ENCODE measurements at regions not wholly inside any gene's neighbourhood (a gene's known extent, or its start where the extent isn't known, plus 50 kb on each side); places are given as distances from the start of the nearest gene placed in this dataset.
A peak's percentile ranks its signal among the peaks of the same experiment; 100 is the strongest.

DNA sequence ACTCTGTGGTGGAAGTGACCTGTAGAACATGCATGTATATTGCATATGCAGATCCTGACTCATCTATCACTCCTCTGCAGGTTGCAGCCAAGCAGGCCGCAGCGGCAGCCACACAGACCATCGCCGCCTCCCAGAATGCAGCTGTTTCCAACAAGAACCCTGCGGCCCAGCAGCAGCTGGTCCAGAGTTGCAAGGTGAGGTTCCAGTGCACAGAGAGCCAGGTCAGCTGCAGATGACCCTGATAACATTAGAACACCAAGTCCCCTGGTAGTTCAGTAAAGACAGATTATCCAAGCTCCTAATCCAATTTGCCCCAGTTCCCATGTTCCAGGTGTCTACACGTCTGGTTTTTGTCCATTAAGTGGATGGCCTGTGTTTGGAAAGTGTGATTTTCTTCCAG is 325.1 kb upstream of the TPM1 start:
- no peak for DNase-seq (ENCODE audit: low spot score)
- Histone ChIP-seq H3K4me1 (ENCODE audit: control insufficient read depth in 2 of 2, insufficient read depth in 1 of 2, low read depth in 1 of 2, low read length in 2 of 2) (no peaks in the 10 kb centered on the region), H2BK5ac (ENCODE audit: low read length) (no peak overlapping the region)

DNA sequence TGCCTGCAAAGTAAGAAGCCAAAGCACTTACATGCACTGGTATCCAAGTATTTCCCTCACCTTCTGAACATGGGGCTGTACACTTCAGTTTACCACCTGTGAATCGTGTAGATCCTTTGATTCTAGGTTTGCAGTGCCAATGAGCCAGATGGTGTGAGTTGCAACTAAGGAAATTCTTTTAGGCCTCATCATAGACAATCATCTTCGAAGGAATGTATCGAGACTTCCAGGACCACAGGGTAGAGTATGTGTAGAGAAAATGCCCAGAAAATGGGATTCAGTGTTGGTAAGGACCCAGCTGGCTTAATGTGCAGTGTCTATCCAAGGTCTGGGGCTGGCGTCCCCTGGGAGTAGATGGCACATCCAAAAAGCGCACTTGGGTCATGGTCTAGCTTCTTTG is 323.2 kb upstream of the TPM1 start:
- no peak overlapping the region for H3K9ac ChIP-seq (ENCODE audit: low read depth, low read length, poor library complexity)
- H3K36me3 ChIP-seq (replicated peaks in 1 of 2; ENCODE audit: control insufficient read depth in 2 of 2, insufficient read depth in 2 of 2, low read length in 2 of 2): peaks cover 7 to 26% of the 10 kb centered on the region in 2 donors
- H3K23ac ChIP-seq (ENCODE audit: low read depth, low read length, poor library complexity): no peak overlapping the region
- no peaks in the 10 kb centered on the region for H3K9me3 ChIP-seq (replicated peaks in 1 of 2; ENCODE audit: control insufficient read depth in 2 of 2, insufficient read depth in 1 of 2, low read depth in 1 of 2, low read length in 2 of 2)
- no peak overlapping the region for H2AK5ac ChIP-seq (ENCODE audit: low read depth, low read length)
- no peak overlapping the region for H2BK120ac ChIP-seq (ENCODE audit: low read depth, low read length)
- no peak overlapping the region for H2BK15ac ChIP-seq (ENCODE audit: low read length)
- H2BK5ac ChIP-seq (ENCODE audit: low read length): no peak overlapping the region
- no peak overlapping the region for H2AFZ ChIP-seq (ENCODE audit: low read length)
- H3K27me3 ChIP-seq (ENCODE audit: control insufficient read depth in 3 of 3, insufficient read depth in 3 of 3, low read depth in 1 of 3, low read length in 3 of 3): no peaks in the 10 kb centered on the region
- WGBS, 2 donors (ENCODE audit: extremely low coverage in 2 of 2, insufficient read length in 2 of 2, insufficient replicate concordance in 1 of 2): no CpG with 5 or more reads among the region's 5 CpGs
- no peak overlapping the region for H4K8ac ChIP-seq (ENCODE audit: low read depth, low read length)
- H3K14ac ChIP-seq (ENCODE audit: low read length): no peak overlapping the region
- no peak overlapping the region for H3K18ac ChIP-seq (ENCODE audit: low read length)
- no peak for DNase-seq (ENCODE audit: low spot score)
- no peak overlapping the region for H3K4me3 ChIP-seq (ENCODE audit: low read length in 2 of 2)
- no peak overlapping the region for H2BK12ac ChIP-seq (ENCODE audit: low read length)
- H3K4ac ChIP-seq (ENCODE audit: low read length): no peak overlapping the region
- no peak overlapping the region for H4K91ac ChIP-seq (ENCODE audit: low read depth, low read length, poor library complexity)
- H3K4me2 ChIP-seq (ENCODE audit: insufficient read depth, low read length, poor library complexity, severe bottlenecking): no peak overlapping the region
- no peaks in the 10 kb centered on the region for H3K79me1 ChIP-seq (ENCODE audit: low read depth, low read length)
- H3K27ac ChIP-seq (replicated peaks; ENCODE audit: low read length): no peak overlapping the region
- no peaks in the 10 kb centered on the region for H3K4me1 ChIP-seq (ENCODE audit: control insufficient read depth in 2 of 2, insufficient read depth in 1 of 2, low read depth in 1 of 2, low read length in 2 of 2)

More for the DNA sequence above, 325.1 kb upstream of the TPM1 start:
- Histone ChIP-seq H3K9ac (ENCODE audit: low read depth, low read length, poor library complexity) (no peak overlapping the region), H3K4me3 (ENCODE audit: low read length in 2 of 2) (no peak overlapping the region), H4K8ac (ENCODE audit: low read depth, low read length) (no peak overlapping the region), H3K14ac (ENCODE audit: low read length) (no peak overlapping the region), H2AFZ (ENCODE audit: low read length) (no peak overlapping the region), H3K18ac (ENCODE audit: low read length) (no peak overlapping the region), H3K36me3 (replicated peaks in 1 of 2; ENCODE audit: control insufficient read depth in 2 of 2, insufficient read depth in 2 of 2, low read length in 2 of 2) (peaks cover 7 to 29% of the 10 kb centered on the region in 2 donors), H3K27ac (replicated peaks; ENCODE audit: low read length) (no peak overlapping the region), H2BK15ac (ENCODE audit: low read length) (no peak overlapping the region), H3K23ac (ENCODE audit: low read depth, low read length, poor library complexity) (peak overlapping the region; percentile 25), H4K91ac (ENCODE audit: low read depth, low read length, poor library complexity) (no peak overlapping the region), H3K4me2 (ENCODE audit: insufficient read depth, low read length, poor library complexity, severe bottlenecking) (no peak overlapping the region), H2BK120ac (ENCODE audit: low read depth, low read length) (no peak overlapping the region), H3K27me3 (ENCODE audit: control insufficient read depth in 3 of 3, insufficient read depth in 3 of 3, low read depth in 1 of 3, low read length in 3 of 3) (no peaks in the 10 kb centered on the region), H2BK12ac (ENCODE audit: low read length) (no peak overlapping the region), H2AK5ac (ENCODE audit: low read depth, low read length) (no peak overlapping the region), H3K79me1 (ENCODE audit: low read depth, low read length) (no peaks in the 10 kb centered on the region), H3K4ac (ENCODE audit: low read length) (no peak overlapping the region), H3K9me3 (replicated peaks in 1 of 2; ENCODE audit: control insufficient read depth in 2 of 2, insufficient read depth in 1 of 2, low read depth in 1 of 2, low read length in 2 of 2) (no peaks in the 10 kb centered on the region)
- WGBS, 2 donors (ENCODE audit: extremely low coverage in 2 of 2, insufficient read length in 2 of 2, insufficient replicate concordance in 1 of 2): no CpG with 5 or more reads among the region's 6 CpGs

DNA sequence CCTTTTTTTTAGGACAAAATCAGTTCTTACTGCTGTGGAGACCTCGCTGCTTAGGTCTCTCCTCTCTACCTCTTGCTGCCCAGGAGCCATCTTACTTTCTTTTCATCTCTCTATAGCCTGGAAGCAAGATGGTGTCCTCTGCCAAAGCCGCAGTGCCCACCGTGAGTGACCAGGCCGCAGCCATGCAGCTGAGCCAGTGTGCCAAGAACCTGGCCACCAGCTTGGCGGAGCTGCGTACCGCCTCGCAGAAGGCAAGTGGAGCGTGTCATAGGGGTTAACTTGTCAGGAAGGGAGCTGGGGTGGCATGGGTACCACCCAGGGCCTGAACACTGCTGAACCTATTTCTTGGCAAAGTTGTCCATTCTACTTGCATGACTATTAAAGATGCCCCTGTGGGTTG is 320.3 kb upstream of the TPM1 start:
- H3K36me3 ChIP-seq (replicated peaks in 1 of 2; ENCODE audit: control insufficient read depth in 2 of 2, insufficient read depth in 2 of 2, low read length in 2 of 2): peaks cover 5 to 20% of the 10 kb centered on the region in 2 donors
- H2BK5ac ChIP-seq (ENCODE audit: low read length): no peak overlapping the region
- no peaks in the 10 kb centered on the region for H3K27me3 ChIP-seq (ENCODE audit: control insufficient read depth in 3 of 3, insufficient read depth in 3 of 3, low read depth in 1 of 3, low read length in 3 of 3)
- no CpG with 5 or more reads among the region's 9 CpGs for WGBS, 2 donors (ENCODE audit: extremely low coverage in 2 of 2, insufficient read length in 2 of 2, insufficient replicate concordance in 1 of 2)
- H3K4me2 ChIP-seq (ENCODE audit: insufficient read depth, low read length, poor library complexity, severe bottlenecking): no peak overlapping the region
- H2BK120ac ChIP-seq (ENCODE audit: low read depth, low read length): no peak overlapping the region
- no peaks in the 10 kb centered on the region for H3K9me3 ChIP-seq (replicated peaks in 1 of 2; ENCODE audit: control insufficient read depth in 2 of 2, insufficient read depth in 1 of 2, low read depth in 1 of 2, low read length in 2 of 2)
- H3K9ac ChIP-seq (ENCODE audit: low read depth, low read length, poor library complexity): peak overlapping the region; percentile 65
- no peak overlapping the region for H3K18ac ChIP-seq (ENCODE audit: low read length)
- no peaks in the 10 kb centered on the region for H3K79me1 ChIP-seq (ENCODE audit: low read depth, low read length)
- no peak overlapping the region for H2BK15ac ChIP-seq (ENCODE audit: low read length)
- no peak overlapping the region for H3K4ac ChIP-seq (ENCODE audit: low read length)
- no peak overlapping the region for H4K8ac ChIP-seq (ENCODE audit: low read depth, low read length)
- H3K27ac ChIP-seq (replicated peaks; ENCODE audit: low read length): no peak overlapping the region
- no peaks in the 10 kb centered on the region for H3K4me1 ChIP-seq (ENCODE audit: control insufficient read depth in 2 of 2, insufficient read depth in 1 of 2, low read depth in 1 of 2, low read length in 2 of 2)
- H3K14ac ChIP-seq (ENCODE audit: low read length): peak overlapping the region; percentile 87
- peak overlapping the region; percentile 18 for H3K23ac ChIP-seq (ENCODE audit: low read depth, low read length, poor library complexity)
- DNase-seq (ENCODE audit: low spot score): no peak
- no peak overlapping the region for H2BK12ac ChIP-seq (ENCODE audit: low read length)
- no peak overlapping the region for H2AK5ac ChIP-seq (ENCODE audit: low read depth, low read length)
- H3K4me3 ChIP-seq (ENCODE audit: low read length in 2 of 2): no peak overlapping the region
- no peak overlapping the region for H2AFZ ChIP-seq (ENCODE audit: low read length)
- H4K91ac ChIP-seq (ENCODE audit: low read depth, low read length, poor library complexity): no peak overlapping the region

- H2BK120ac ChIP-seq (ENCODE audit: low read depth, low read length): no peak overlapping the region
- peaks cover 0 to 10% of the 10 kb centered on the region in 2 donors for H3K9me3 ChIP-seq (replicated peaks in 1 of 2; ENCODE audit: control insufficient read depth in 2 of 2, insufficient read depth in 1 of 2, low read depth in 1 of 2, low read length in 2 of 2)
- H3K23ac ChIP-seq (ENCODE audit: low read depth, low read length, poor library complexity): no peak overlapping the region
- peaks cover 0 to 2% of the 10 kb centered on the region in 2 donors for H3K36me3 ChIP-seq (replicated peaks in 1 of 2; ENCODE audit: control insufficient read depth in 2 of 2, insufficient read depth in 2 of 2, low read length in 2 of 2)
- H2AFZ ChIP-seq (ENCODE audit: low read length): no peak overlapping the region
- no peaks in the 10 kb centered on the region for H3K4me1 ChIP-seq (ENCODE audit: control insufficient read depth in 2 of 2, insufficient read depth in 1 of 2, low read depth in 1 of 2, low read length in 2 of 2)
- DNase-seq (ENCODE audit: low spot score): no peak
- no peak overlapping the region for H3K4ac ChIP-seq (ENCODE audit: low read length)
- H3K18ac ChIP-seq (ENCODE audit: low read length): no peak overlapping the region
- H3K27me3 ChIP-seq (ENCODE audit: control insufficient read depth in 3 of 3, insufficient read depth in 3 of 3, low read depth in 1 of 3, low read length in 3 of 3): no peaks in the 10 kb centered on the region
- no peak overlapping the region for H3K4me3 ChIP-seq (ENCODE audit: low read length in 2 of 2)
- no peak overlapping the region for H3K14ac ChIP-seq (ENCODE audit: low read length)
- no peak overlapping the region for H2BK12ac ChIP-seq (ENCODE audit: low read length)
- H3K79me1 ChIP-seq (ENCODE audit: low read depth, low read length): no peaks in the 10 kb centered on the region
- H3K9ac ChIP-seq (ENCODE audit: low read depth, low read length, poor library complexity): no peak overlapping the region
- H4K91ac ChIP-seq (ENCODE audit: low read depth, low read length, poor library complexity): no peak overlapping the region
- H2AK5ac ChIP-seq (ENCODE audit: low read depth, low read length): no peak overlapping the region
- no peak overlapping the region for H2BK5ac ChIP-seq (ENCODE audit: low read length)
- H2BK15ac ChIP-seq (ENCODE audit: low read length): no peak overlapping the region
- no peak overlapping the region for H3K27ac ChIP-seq (replicated peaks; ENCODE audit: low read length)
- no peak overlapping the region for H3K4me2 ChIP-seq (ENCODE audit: insufficient read depth, low read length, poor library complexity, severe bottlenecking)
- H4K8ac ChIP-seq (ENCODE audit: low read depth, low read length): no peak overlapping the region
Observed at GRCh38 chr15:62726461-62726860, 316.1 kb upstream of the TPM1 start.
